NCI-H446 (cell line): ENCODE measurements at regions not wholly inside any gene's neighbourhood (a gene's known extent, or its start where the extent isn't known, plus 50 kb on each side); places are given as distances from the start of the nearest gene placed in this dataset.

Experiments
- DNase-seq, 2 experiments: peaks; one replicate each; lab custom pipeline; 2025; lab: John Stamatoyannopoulos, UW

GRCh38 chr9:84587153-84587552 is 82.4 kb upstream of the NTRK2 start:
- DNase-seq: no peak

GRCh38 chr9:84589542-84589941 is 80.0 kb upstream of the NTRK2 start:
- DNase-seq: no peak

- DNase-seq: no peak
Observed at GRCh38 chr9:84590706-84591105, 78.8 kb upstream of the NTRK2 start.

- no peak for DNase-seq
Observed at GRCh38 chr9:84592918-84593317, 76.6 kb upstream of the NTRK2 start.

GRCh38 chr9:84593352-84593751 is 76.2 kb upstream of the NTRK2 start:
- DNase-seq: no peak

- no peak for DNase-seq
Observed at GRCh38 chr9:84597131-84597530, 72.4 kb upstream of the NTRK2 start.

GRCh38 chr9:84598921-84599636 is 70.5 kb upstream of the NTRK2 start:
- DNase-seq: no peak

- no peak for DNase-seq
Observed at GRCh38 chr9:84600739-84601138, 68.8 kb upstream of the NTRK2 start.

- DNase-seq: no peak
Observed at GRCh38 chr9:84604223-84604622, 65.3 kb upstream of the NTRK2 start.

GRCh38 chr9:84609779-84610178 is 59.8 kb upstream of the NTRK2 start:
- DNase-seq: no peak

GRCh38 chr9:84613431-84613830 is 56.1 kb upstream of the NTRK2 start:
- no peak for DNase-seq

- DNase-seq: no peak
Observed at GRCh38 chr9:84615544-84615943, 54.0 kb upstream of the NTRK2 start.

GRCh38 chr9:84617411-84618029 is 52.0 kb upstream of the NTRK2 start:
- no peak for DNase-seq
